Mesendoderm (in vitro differentiated cells): ENCODE measurements at regions not wholly inside any gene's neighbourhood (a gene's known extent, or its start where the extent isn't known, plus 50 kb on each side); places are given as distances from the start of the nearest gene placed in this dataset.

ENCODE experiments used
- DNase-seq: peaks from one replicate; pipeline ENCODE4 v3.0.0; 2013
- H2AK5ac ChIP-seq: 2 replicates; pipeline ENCODE4 v1.6.1; 2013; ENCODE audit warnings: low read length, inconsistent platforms
- H2BK120ac ChIP-seq: 2 replicates; pipeline ENCODE4 v1.6.1; 2013; ENCODE audit warnings: low read depth, mild to moderate bottlenecking, low read length, moderate library complexity, mixed read lengths
- H2BK15ac ChIP-seq: replicated peaks from 2 replicates; pipeline ENCODE4 v1.6.1; 2013; ENCODE audit warnings: low read depth, mild to moderate bottlenecking, moderate library complexity
- H2BK5ac ChIP-seq: 2 replicates; pipeline ENCODE4 v1.6.1; 2013; ENCODE audit warnings: low read length, inconsistent platforms
- H3K18ac ChIP-seq: 2 replicates; pipeline ENCODE4 v1.6.1; 2013; ENCODE audit warnings: mild to moderate bottlenecking, low read length, mixed read lengths
- H3K23ac ChIP-seq: one replicate; pipeline ENCODE4 v1.6.1; 2013; ENCODE audit warnings: low read length
- H3K27ac ChIP-seq: 2 replicates; pipeline ENCODE4 v1.5.1; 2013; ENCODE audit warnings: low read depth, mild to moderate bottlenecking, inconsistent platforms, low read length, moderate library complexity
- H3K27me3 ChIP-seq: 2 replicates; pipeline ENCODE4 v1.6.1; 2013; ENCODE audit warnings: low read length, control low read depth, mild to moderate bottlenecking, inconsistent platforms; ENCODE audit not compliant: insufficient read depth, poor library complexity
- H3K36me3 ChIP-seq: 2 replicates; pipeline ENCODE4 v1.6.1; 2013; ENCODE audit warnings: low read length, inconsistent platforms; ENCODE audit not compliant: control insufficient read depth, insufficient read depth
- H3K4ac ChIP-seq: one replicate; pipeline ENCODE4 v1.6.1; 2013; ENCODE audit warnings: low read depth, mild to moderate bottlenecking, low read length, moderate library complexity
- H3K4me1 ChIP-seq: 2 replicates; pipeline ENCODE4 v1.6.1; 2013; ENCODE audit warnings: low read depth, low read length, inconsistent platforms; ENCODE audit not compliant: control insufficient read depth
- H3K4me2 ChIP-seq: 2 replicates; pipeline ENCODE4 v1.6.1; 2013; ENCODE audit warnings: low read length
- H3K4me3 ChIP-seq: 2 replicates; pipeline ENCODE4 v1.5.1; 2013; ENCODE audit warnings: mild to moderate bottlenecking, low read length
- H3K56ac ChIP-seq: one replicate; pipeline ENCODE4 v1.6.1; 2013; ENCODE audit warnings: low read length
- H3K79me1 ChIP-seq: 2 replicates; pipeline ENCODE4 v1.6.1; 2013; ENCODE audit warnings: low read length, inconsistent platforms
- H3K79me2 ChIP-seq: 2 replicates; pipeline ENCODE4 v1.6.1; 2013; ENCODE audit warnings: mild to moderate bottlenecking, low read length; ENCODE audit not compliant: control insufficient read depth, insufficient read depth
- H3K9ac ChIP-seq: 2 replicates; pipeline ENCODE4 v1.6.1; 2013; ENCODE audit warnings: low read length, inconsistent platforms
- H4K5ac ChIP-seq: one replicate; pipeline ENCODE4 v1.6.1; 2013; ENCODE audit warnings: low read length
- H4K8ac ChIP-seq: one replicate; pipeline ENCODE4 v1.6.1; 2013; ENCODE audit warnings: low read depth, mild to moderate bottlenecking, control low read depth, low read length, moderate library complexity
- WGBS: extraction: QIAGEN DNeasy Blood & Tissue Kit; methylation state at CpG from one replicate; pipeline ENCODE4 v1.1.7; 2013; ENCODE audit warnings: low lambda C conversion rate, missing lambda C conversion rate; ENCODE audit not compliant: insufficient coverage; ENCODE audit errors: extremely low coverage; 5-methylcytosine and 5-hydroxymethylcytosine counted together

DNA sequence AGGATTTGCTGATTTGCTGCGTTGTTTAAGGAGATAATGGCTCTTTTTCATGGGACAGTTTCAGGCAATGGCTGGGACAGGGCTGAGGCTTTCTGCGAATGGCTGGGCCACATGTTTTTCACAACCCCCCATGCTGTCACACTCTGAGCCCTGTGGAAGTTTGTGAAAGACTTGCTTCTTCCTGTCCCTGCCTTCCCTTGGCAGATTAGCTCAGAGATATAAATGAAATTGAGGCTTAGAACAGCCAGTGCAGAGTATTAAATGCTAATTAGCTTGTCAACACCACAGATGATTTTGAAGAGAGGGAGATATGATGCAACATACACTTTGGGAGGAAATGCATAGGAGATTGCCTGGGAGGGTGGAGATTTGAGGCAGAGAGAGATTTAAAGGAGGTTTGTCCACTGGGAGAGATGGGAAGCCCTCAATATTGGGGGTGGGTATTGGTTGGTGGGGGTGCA, 232.0 kb downstream of the SH2D4B start:
- H3K79me2 ChIP-seq, result no peaks in the 10 kb centered on the region
- no peak overlapping the region for H2AK5ac ChIP-seq
- H2BK120ac ChIP-seq, result no peak overlapping the region
- H3K27me3 ChIP-seq, result no peaks in the 10 kb centered on the region
- no peaks in the 10 kb centered on the region for H3K79me1 ChIP-seq
- H3K4me2 ChIP-seq, result no peak overlapping the region
- peak; percentile 70 for DNase-seq
- no peaks in the 10 kb centered on the region for H3K36me3 ChIP-seq
- no peak overlapping the region for H4K5ac ChIP-seq
- no CpG with 5 or more reads among the region's 2 CpGs for WGBS
- H3K4me1 ChIP-seq, result peaks cover 2% of the 10 kb centered on the region
- H3K27ac ChIP-seq, result no peak overlapping the region
- H3K23ac ChIP-seq, result no peak overlapping the region
- no peak overlapping the region for H3K4ac ChIP-seq
- peak overlapping the region; percentile 63 for H3K56ac ChIP-seq
- H3K9ac ChIP-seq, result no peak overlapping the region
- H4K8ac ChIP-seq, result no peak overlapping the region
- no peak overlapping the region for H2BK5ac ChIP-seq
- no peak overlapping the region for H3K18ac ChIP-seq
- no peak overlapping the region for H3K4me3 ChIP-seq
- H2BK15ac ChIP-seq, result no peak overlapping the region

DNA sequence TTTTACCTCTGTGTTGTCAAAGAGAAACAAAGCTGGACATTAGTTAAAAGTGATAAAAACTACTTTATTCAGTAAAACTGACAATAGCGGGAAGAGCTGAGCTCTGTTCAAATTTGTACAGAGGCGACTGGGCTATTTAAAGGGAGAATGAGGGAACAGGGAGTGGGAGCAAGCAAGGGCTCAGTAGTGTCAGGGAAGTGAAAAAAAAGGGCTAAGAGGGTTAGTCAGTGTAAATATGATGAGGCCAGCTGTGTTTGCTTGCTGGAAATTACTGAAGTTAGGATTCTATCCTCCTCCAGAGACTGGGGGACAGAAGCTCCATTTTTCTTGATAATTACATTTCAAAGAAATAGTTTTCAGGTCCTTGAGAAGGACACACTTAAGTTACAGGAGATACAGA, 232.5 kb downstream of the SH2D4B start:
- H3K79me1 ChIP-seq, result no peaks in the 10 kb centered on the region
- no peak overlapping the region for H3K4me2 ChIP-seq
- H2BK120ac ChIP-seq, result no peak overlapping the region
- H3K27me3 ChIP-seq, result no peaks in the 10 kb centered on the region
- H3K9ac ChIP-seq, result no peak overlapping the region
- no peak overlapping the region for H3K4ac ChIP-seq
- H3K79me2 ChIP-seq, result no peaks in the 10 kb centered on the region
- DNase-seq, result no peak
- no peak overlapping the region for H3K18ac ChIP-seq
- no peak overlapping the region for H3K27ac ChIP-seq
- no peak overlapping the region for H3K23ac ChIP-seq
- WGBS, result no CpG with 5 or more reads among the region's 2 CpGs
- H4K8ac ChIP-seq, result no peak overlapping the region
- no peak overlapping the region for H3K4me3 ChIP-seq
- H2BK15ac ChIP-seq, result no peak overlapping the region
- H3K56ac ChIP-seq, result no peak overlapping the region
- peaks cover 2% of the 10 kb centered on the region for H3K4me1 ChIP-seq
- H2BK5ac ChIP-seq, result no peak overlapping the region
- no peak overlapping the region for H2AK5ac ChIP-seq
- H4K5ac ChIP-seq, result no peak overlapping the region
- no peaks in the 10 kb centered on the region for H3K36me3 ChIP-seq

DNA sequence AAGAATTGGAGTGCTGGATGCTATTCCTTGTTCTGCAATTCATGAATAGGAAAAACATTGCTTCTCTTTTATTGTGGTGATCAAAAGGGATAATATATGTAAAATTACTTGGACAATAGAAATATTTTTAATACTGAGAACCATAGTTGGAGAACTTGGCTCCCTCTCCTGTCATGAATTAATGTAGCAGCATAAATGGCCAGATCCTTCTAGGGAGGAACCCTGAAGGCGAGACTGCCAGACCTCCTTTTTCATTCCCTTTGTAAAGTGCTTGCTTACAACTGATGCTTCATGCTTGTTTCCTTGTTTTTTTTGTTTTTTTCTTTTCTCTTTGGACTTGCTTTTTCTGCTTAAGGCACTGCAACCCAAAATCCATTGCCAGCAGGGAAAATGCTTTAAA, 233.6 kb downstream of the SH2D4B start:
- H3K4me1 ChIP-seq, result peaks cover 2% of the 10 kb centered on the region
- no peak overlapping the region for H3K9ac ChIP-seq
- H3K36me3 ChIP-seq, result no peaks in the 10 kb centered on the region
- no peak overlapping the region for H3K4me2 ChIP-seq
- no peak overlapping the region for H3K27ac ChIP-seq
- H2AK5ac ChIP-seq, result no peak overlapping the region
- no peaks in the 10 kb centered on the region for H3K79me1 ChIP-seq
- no peak overlapping the region for H3K23ac ChIP-seq
- WGBS, result no CpG with 5 or more reads among the region's 1 CpG
- peak overlapping the region; percentile 34 for H3K56ac ChIP-seq
- no peak overlapping the region for H2BK15ac ChIP-seq
- no peaks in the 10 kb centered on the region for H3K79me2 ChIP-seq
- H4K5ac ChIP-seq, result no peak overlapping the region
- no peak overlapping the region for H3K4me3 ChIP-seq
- H3K4ac ChIP-seq, result no peak overlapping the region
- H4K8ac ChIP-seq, result no peak overlapping the region
- no peak overlapping the region for H2BK5ac ChIP-seq
- no peak overlapping the region for H3K18ac ChIP-seq
- no peaks in the 10 kb centered on the region for H3K27me3 ChIP-seq
- H2BK120ac ChIP-seq, result no peak overlapping the region
- DNase-seq, result no peak

DNA sequence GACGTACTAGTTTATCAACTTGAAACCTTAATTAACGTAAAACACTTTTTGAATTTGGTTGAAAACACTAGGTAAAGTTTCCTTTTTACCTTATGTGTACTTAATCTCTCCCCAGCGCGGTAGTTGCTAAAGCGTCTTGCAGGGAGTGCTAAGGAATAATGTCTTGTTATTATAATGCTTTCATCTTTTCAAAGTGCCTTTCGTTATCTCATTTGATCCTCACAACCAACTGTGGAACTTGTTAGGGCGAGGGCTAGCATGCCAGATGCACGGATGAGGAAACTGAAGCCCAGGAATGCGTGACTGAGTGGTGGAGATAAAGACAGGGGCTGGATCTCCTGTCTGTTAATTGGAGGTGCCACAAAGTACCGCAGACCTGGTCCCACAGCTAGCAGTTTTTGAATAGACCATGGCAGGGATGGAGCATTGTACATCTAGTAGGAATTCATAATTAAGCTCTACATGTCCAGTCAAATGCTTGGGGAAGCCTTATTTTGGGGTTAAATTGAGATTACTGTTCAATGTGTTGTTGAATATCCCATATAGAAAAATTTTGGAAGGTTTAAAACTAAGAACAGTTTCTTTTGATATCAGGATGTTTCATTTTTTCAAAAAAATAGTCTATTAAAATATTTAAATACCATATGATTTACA, 234.3 kb downstream of the SH2D4B start:
- Histone ChIP-seq H3K4me2 (no peak overlapping the region), H3K23ac (no peak overlapping the region), H3K79me1 (no peaks in the 10 kb centered on the region), H4K8ac (no peak overlapping the region), H3K9ac (no peak overlapping the region), H3K4ac (no peak overlapping the region), H4K5ac (no peak overlapping the region), H2BK5ac (no peak overlapping the region), H2BK120ac (no peak overlapping the region), H3K79me2 (no peaks in the 10 kb centered on the region), H3K4me3 (no peak overlapping the region), H3K4me1 (peaks cover 2% of the 10 kb centered on the region), H3K18ac (no peak overlapping the region), H3K36me3 (no peaks in the 10 kb centered on the region), H2BK15ac (no peak overlapping the region), H3K56ac (no peak overlapping the region), H3K27me3 (no peaks in the 10 kb centered on the region), H3K27ac (no peak overlapping the region), H2AK5ac (no peak overlapping the region)
- peak; percentile 78 for DNase-seq
- WGBS, result no CpG with 5 or more reads among the region's 10 CpGs

DNA sequence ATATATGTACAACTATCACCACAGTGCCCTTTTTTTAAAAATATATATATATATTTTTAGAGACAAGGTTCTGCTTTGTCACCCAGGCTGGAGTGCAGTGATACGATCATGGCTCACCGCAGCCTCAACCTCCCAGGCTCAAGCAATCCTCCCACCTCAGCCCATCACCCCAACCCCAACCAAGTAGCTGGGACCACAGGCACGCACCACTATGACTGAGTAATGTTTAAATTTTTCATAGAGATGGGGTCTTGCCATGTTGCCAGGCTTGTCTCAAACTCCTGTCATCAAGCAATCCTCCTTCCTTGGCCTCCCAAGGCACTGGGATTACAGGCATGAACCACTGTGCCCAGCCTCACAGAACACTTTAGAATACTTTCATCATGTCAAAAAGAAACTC, 234.9 kb downstream of the SH2D4B start:
- H3K27me3 ChIP-seq, result no peaks in the 10 kb centered on the region
- DNase-seq, result no peak
- H3K4me1 ChIP-seq, result peaks cover 2% of the 10 kb centered on the region
- no peak overlapping the region for H2AK5ac ChIP-seq
- no peak overlapping the region for H3K9ac ChIP-seq
- H3K4ac ChIP-seq, result no peak overlapping the region
- no peak overlapping the region for H3K4me3 ChIP-seq
- H4K5ac ChIP-seq, result no peak overlapping the region
- H3K23ac ChIP-seq, result no peak overlapping the region
- no peaks in the 10 kb centered on the region for H3K79me2 ChIP-seq
- no peak overlapping the region for H2BK15ac ChIP-seq
- H3K36me3 ChIP-seq, result no peaks in the 10 kb centered on the region
- no peak overlapping the region for H2BK5ac ChIP-seq
- no peaks in the 10 kb centered on the region for H3K79me1 ChIP-seq
- no peak overlapping the region for H3K4me2 ChIP-seq
- H3K18ac ChIP-seq, result no peak overlapping the region
- H3K27ac ChIP-seq, result no peak overlapping the region
- peak overlapping the region; percentile 22 for H3K56ac ChIP-seq
- no peak overlapping the region for H2BK120ac ChIP-seq
- no peak overlapping the region for H4K8ac ChIP-seq
- no CpG with 5 or more reads among the region's 3 CpGs for WGBS

DNA sequence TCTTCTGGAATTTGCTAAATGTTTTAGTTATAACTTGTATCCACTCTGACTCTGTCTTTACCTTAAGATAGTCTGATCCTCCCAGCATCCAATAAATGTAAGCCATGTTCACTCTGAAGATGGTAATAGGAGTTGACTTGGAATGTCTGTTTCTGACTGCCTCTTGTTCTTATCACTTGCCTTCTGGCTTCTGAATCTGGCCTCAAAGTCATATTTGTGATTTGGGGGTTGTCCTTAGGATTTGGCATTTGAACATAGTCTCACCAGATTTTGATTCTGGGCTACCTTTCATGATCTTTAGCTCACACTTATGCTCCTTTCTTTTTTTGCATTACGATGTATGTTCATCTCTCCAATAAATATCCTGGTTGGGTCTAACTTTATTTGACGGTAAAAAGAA, 247.0 kb downstream of the SH2D4B start:
- H2BK5ac ChIP-seq, result no peak overlapping the region
- no peak overlapping the region for H3K4me2 ChIP-seq
- no peaks in the 10 kb centered on the region for H3K4me1 ChIP-seq
- no peak overlapping the region for H3K23ac ChIP-seq
- no peaks in the 10 kb centered on the region for H3K79me2 ChIP-seq
- no peak overlapping the region for H2BK120ac ChIP-seq
- no peak for DNase-seq
- H3K18ac ChIP-seq, result no peak overlapping the region
- H3K56ac ChIP-seq, result no peak overlapping the region
- no peak overlapping the region for H4K5ac ChIP-seq
- H3K4ac ChIP-seq, result no peak overlapping the region
- H3K27ac ChIP-seq, result no peak overlapping the region
- H3K9ac ChIP-seq, result no peak overlapping the region
- H2AK5ac ChIP-seq, result no peak overlapping the region
- H4K8ac ChIP-seq, result no peak overlapping the region
- no peak overlapping the region for H3K4me3 ChIP-seq
- H3K27me3 ChIP-seq, result no peaks in the 10 kb centered on the region
- no peaks in the 10 kb centered on the region for H3K79me1 ChIP-seq
- no peak overlapping the region for H2BK15ac ChIP-seq
- H3K36me3 ChIP-seq, result no peaks in the 10 kb centered on the region
- WGBS, result no CpG with 5 or more reads among the region's 2 CpGs
